ENCODE measurements at regions not wholly inside any gene's neighbourhood (a gene's known extent, or its start where the extent isn't known, plus 50 kb on each side); places are given as distances from the start of the nearest gene placed in this dataset.

DNA sequence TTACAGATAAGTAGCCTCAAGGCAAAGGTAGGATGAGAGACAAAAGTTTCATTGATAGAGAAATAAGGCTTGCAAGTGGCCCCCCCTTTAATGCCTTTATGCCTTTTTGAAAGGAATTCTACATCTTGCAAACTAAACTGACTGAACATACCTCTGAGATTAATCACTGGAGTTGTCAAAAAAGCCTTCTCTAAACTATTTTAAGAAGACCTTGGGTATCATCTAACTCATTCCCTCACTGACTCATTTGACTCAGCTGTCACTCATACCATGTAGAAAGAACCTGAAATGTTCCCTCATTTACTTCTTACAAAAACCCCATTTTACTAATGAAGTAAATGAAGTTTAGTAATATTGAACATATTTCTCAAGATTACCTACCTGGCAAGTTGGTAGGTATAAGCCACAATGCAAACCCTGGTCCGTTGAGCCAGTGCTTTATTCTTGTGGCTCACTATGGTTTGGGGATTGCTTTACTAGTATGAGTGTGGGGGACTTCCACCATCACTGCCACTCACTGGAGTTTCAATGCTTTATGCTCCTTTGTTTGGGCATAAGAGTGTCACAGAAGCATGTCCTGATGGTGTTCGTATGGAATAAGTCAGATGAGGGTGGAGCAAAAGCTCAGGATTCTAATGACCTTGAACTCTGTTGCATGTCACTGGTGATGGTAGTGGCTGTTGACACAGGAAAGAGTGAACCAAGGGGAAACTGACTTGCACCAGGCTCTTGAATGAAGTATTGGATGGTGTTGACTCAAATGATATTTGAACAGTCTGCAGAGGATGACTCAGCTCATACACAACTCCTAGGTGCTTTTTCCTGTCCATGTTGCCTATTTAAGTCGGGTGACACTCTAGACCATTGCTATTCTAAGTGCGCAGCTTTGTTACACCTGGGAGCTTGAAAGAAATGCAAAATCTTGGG lies 305.5 kb upstream of the EMCN start:
- TF ChIP-seq, protein P1, sequence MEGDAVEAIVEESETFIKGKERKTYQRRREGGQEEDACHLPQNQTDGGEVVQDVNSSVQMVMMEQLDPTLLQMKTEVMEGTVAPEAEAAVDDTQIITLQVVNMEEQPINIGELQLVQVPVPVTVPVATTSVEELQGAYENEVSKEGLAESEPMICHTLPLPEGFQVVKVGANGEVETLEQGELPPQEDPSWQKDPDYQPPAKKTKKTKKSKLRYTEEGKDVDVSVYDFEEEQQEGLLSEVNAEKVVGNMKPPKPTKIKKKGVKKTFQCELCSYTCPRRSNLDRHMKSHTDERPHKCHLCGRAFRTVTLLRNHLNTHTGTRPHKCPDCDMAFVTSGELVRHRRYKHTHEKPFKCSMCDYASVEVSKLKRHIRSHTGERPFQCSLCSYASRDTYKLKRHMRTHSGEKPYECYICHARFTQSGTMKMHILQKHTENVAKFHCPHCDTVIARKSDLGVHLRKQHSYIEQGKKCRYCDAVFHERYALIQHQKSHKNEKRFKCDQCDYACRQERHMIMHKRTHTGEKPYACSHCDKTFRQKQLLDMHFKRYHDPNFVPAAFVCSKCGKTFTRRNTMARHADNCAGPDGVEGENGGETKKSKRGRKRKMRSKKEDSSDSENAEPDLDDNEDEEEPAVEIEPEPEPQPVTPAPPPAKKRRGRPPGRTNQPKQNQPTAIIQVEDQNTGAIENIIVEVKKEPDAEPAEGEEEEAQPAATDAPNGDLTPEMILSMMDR (IDR thresholded peaks at IDR 0.05; ENCODE audit: control extremely low read depth, extremely low read depth) = no peak
- DNase-seq (no peak), ATAC-seq (ENCODE audit: insufficient read depth, low FRiP score) (no peak)
- Histone ChIP-seq H3K4me3 (no peak overlapping the region), H3K27ac (ENCODE audit: low read depth in 1 of 2, low read length in 1 of 2) (no peak overlapping the region), H3K27me3 (ENCODE audit: control insufficient read depth in 3 of 3, insufficient read depth in 3 of 3, low read length in 2 of 3) (no peaks in the 10 kb centered on the region), H3K9ac (ENCODE audit: insufficient read depth in 1 of 2, low read length in 2 of 2) (no peak overlapping the region), H3K9me3 (ENCODE audit: control insufficient read depth in 4 of 4, insufficient read depth in 3 of 4, low read length in 3 of 4) (no peaks in the 10 kb centered on the region), H3K4me1 (ENCODE audit: control insufficient read depth in 5 of 5, insufficient read depth in 5 of 5, low read length in 5 of 5) (peaks cover 0 to 1% (median 0%) of the 10 kb centered on the region in 5 donors), H3K36me3 (ENCODE audit: control insufficient read depth in 4 of 4, insufficient read depth in 4 of 4, low read length in 4 of 4) (no peaks in the 10 kb centered on the region)
- WGBS, 2 donors = 69 to 80% methylated on average over 4 of the region's 4 CpGs

DNA sequence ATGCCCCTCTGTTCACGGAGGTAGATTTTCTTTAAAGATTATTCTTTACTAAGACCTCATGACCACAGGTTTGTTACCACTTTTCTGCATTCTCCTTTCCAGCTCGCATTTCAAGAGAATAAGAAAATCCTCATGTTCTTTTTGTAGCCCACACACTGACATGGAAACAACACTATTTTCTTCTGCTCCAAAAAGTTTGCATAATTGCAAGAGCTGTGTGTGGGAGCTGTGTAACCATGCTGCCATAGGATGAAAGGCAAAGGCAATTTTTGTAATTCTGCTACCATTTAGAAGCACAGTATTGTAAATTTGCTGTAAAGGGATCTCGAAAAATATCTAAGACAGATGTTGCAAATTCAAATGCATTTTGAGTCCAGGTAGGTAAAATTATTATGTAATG lies 302.4 kb upstream of the EMCN start:
- no peaks in the 10 kb centered on the region for H3K9me3 ChIP-seq (ENCODE audit: control insufficient read depth in 4 of 4, insufficient read depth in 3 of 4, low read length in 3 of 4)
- 94 to 97% methylated on average over 3 of the region's 3 CpGs for WGBS, 2 donors
- ATAC-seq (ENCODE audit: insufficient read depth, low FRiP score) = no peak

DNA sequence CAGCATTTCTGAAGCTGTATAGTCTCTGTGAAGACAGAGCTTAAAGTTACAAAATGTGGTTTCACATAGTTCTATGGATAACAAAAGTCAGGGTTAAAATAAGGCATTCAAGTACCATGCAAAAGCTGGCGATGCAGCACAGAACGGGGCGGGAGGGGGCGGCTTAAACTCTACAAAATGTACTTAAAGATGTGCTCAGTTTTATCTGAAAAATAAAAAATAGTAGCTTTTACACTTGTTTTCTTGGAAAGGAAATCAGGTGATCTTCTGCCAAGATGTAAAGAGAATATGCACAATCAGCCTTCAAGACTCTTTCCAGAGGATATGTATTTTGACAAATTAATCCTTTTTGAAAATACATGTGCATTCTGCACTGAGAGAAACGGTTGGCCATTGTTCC lies 301.7 kb upstream of the EMCN start:
- no peaks in the 10 kb centered on the region for H3K27me3 ChIP-seq (ENCODE audit: control insufficient read depth in 3 of 3, insufficient read depth in 3 of 3, low read length in 2 of 3)
- H3K9ac ChIP-seq (ENCODE audit: insufficient read depth in 1 of 2, low read length in 2 of 2) = no peak overlapping the region
- TF ChIP-seq, protein P1 (IDR thresholded peaks at IDR 0.05; ENCODE audit: control extremely low read depth, extremely low read depth) = no peak
- 88 to 92% methylated on average over 5 of the region's 5 CpGs for whole genome bisulfite sequencing, 2 donors
- H3K36me3 ChIP-seq (ENCODE audit: control insufficient read depth in 4 of 4, insufficient read depth in 4 of 4, low read length in 4 of 4) = no peaks in the 10 kb centered on the region
- no peak overlapping the region for H3K27ac ChIP-seq (ENCODE audit: low read depth in 1 of 2, low read length in 1 of 2)
- H3K4me1 ChIP-seq (ENCODE audit: control insufficient read depth in 5 of 5, insufficient read depth in 5 of 5, low read length in 5 of 5) = peaks cover 0 to 1% (median 0%) of the 10 kb centered on the region in 5 donors
- H3K9me3 ChIP-seq (ENCODE audit: control insufficient read depth in 4 of 4, insufficient read depth in 3 of 4, low read length in 3 of 4) = no peaks in the 10 kb centered on the region
- no peak for DNase-seq
- ATAC-seq (ENCODE audit: insufficient read depth, low FRiP score) = no peak
- H3K4me3 ChIP-seq = no peak overlapping the region

More for the DNA sequence above, 302.4 kb upstream of the EMCN start:
- TF ChIP-seq, protein P1 (IDR thresholded peaks at IDR 0.05; ENCODE audit: control extremely low read depth, extremely low read depth) = no peak
- no peak overlapping the region for H3K4me3 ChIP-seq
- no peak for DNase-seq
- no peak overlapping the region for H3K9ac ChIP-seq (ENCODE audit: insufficient read depth in 1 of 2, low read length in 2 of 2)
- no peaks in the 10 kb centered on the region for H3K27me3 ChIP-seq (ENCODE audit: control insufficient read depth in 3 of 3, insufficient read depth in 3 of 3, low read length in 2 of 3)
- no peak overlapping the region for H3K27ac ChIP-seq (ENCODE audit: low read depth in 1 of 2, low read length in 1 of 2)
- peaks cover 0 to 1% (median 0%) of the 10 kb centered on the region in 5 donors for H3K4me1 ChIP-seq (ENCODE audit: control insufficient read depth in 5 of 5, insufficient read depth in 5 of 5, low read length in 5 of 5)
- no peaks in the 10 kb centered on the region for H3K36me3 ChIP-seq (ENCODE audit: control insufficient read depth in 4 of 4, insufficient read depth in 4 of 4, low read length in 4 of 4)

Data from lung (tissue), 11 donors.